PC-3 (cell line): ENCODE measurements at regions not wholly inside any gene's neighbourhood (a gene's known extent, or its start where the extent isn't known, plus 50 kb on each side); places are given as distances from the start of the nearest gene placed in this dataset.

Source experiments
- ATAC-seq: fragments of 200-7000 bp; cut with Tn5 transposase; 2 replicates; pipeline ENCODE4 v1.9.1; 2020; ENCODE audit warnings: mild to moderate bottlenecking, moderate library complexity
- BruUV-seq: library from RNA; stranded (reverse); fragments of 400-500 nt; replicated peaks from 2 replicates; lab custom pipeline; 2021; lab: Mats Ljungman, UMichigan
- CTCF ChIA-PET: fragments of 300-600 bp; sonication (Branson Sonifier 250); formaldehyde crosslinking; loops from one replicate; lab custom pipeline; 2022; ENCODE audit warnings: antibody characterized with exemption; lab: Charles Lee
- POLR2A ChIA-PET: fragments of 300-600 bp; sonication (Branson Sonifier 250); formaldehyde crosslinking; loops from one replicate; lab custom pipeline; 2022; ENCODE audit warnings: antibody characterized with exemption; ENCODE audit not compliant: unreplicated experiment; lab: Charles Lee
- DNase-seq: peaks from one replicate; pipeline ENCODE4 v3.0.0-alpha.2; 2015
- H2AFZ ChIP-seq: fragments of 300-600 bp; sonication (generic); 2 replicates; pipeline ENCODE4 v1.6.0; 2016; ENCODE audit warnings: antibody characterized with exemption, low read length
- H3F3A ChIP-seq: fragments of 300-600 bp; sonication (generic); one replicate; pipeline ENCODE4 v1.6.0; 2017; ENCODE audit warnings: antibody characterized with exemption, low read length, control low read depth, mild to moderate bottlenecking; ENCODE audit not compliant: unreplicated experiment
- H3K27ac ChIP-seq: fragments of 300-600 bp; sonication (generic); 2 replicates; pipeline ENCODE4 v1.5.1; 2016; ENCODE audit warnings: mild to moderate bottlenecking, low read length
- H3K27me3 ChIP-seq: fragments of 300-600 bp; sonication (generic); 2 replicates; pipeline ENCODE4 v1.6.1; 2016; ENCODE audit warnings: low read length, mixed read lengths
- H3K36me3 ChIP-seq: fragments of 300-600 bp; sonication (generic); 2 replicates; pipeline ENCODE4 v1.6.1; 2016; ENCODE audit warnings: low read depth, mixed run types, low read length, mixed read lengths
- H3K4me1 ChIP-seq: fragments of 300-600 bp; sonication (generic); 2 replicates; pipeline ENCODE4 v1.5.1; 2016; ENCODE audit warnings: low read length; ENCODE audit not compliant: insufficient read depth
- H3K4me2 ChIP-seq: fragments of 300-600 bp; sonication (generic); 2 replicates; pipeline ENCODE4 v1.6.0; 2016; ENCODE audit warnings: low read length
- H3K4me3 ChIP-seq: fragments of 300-600 bp; sonication (generic); 2 replicates; pipeline ENCODE4 v1.5.1; 2016; ENCODE audit warnings: mild to moderate bottlenecking, low read length, mixed read lengths
- H3K79me2 ChIP-seq: fragments of 300-600 bp; sonication (generic); 2 replicates; pipeline ENCODE4 v1.6.1; 2017; ENCODE audit warnings: low read length, mixed read lengths
- H3K9ac ChIP-seq: fragments of 300-600 bp; sonication (generic); 2 replicates; pipeline ENCODE4 v1.6.0; 2016; ENCODE audit warnings: mild to moderate bottlenecking, low read length
- H3K9me2 ChIP-seq: fragments of 300-600 bp; sonication (generic); replicated peaks from 2 replicates; pipeline ENCODE4 v1.6.1; 2016; ENCODE audit warnings: mixed run types, low read length, mixed read lengths
- H3K9me3 ChIP-seq: fragments of 300-600 bp; sonication (generic); 2 replicates; pipeline ENCODE4 v1.6.1; 2016; ENCODE audit warnings: low read length, mixed read lengths
- H4K20me1 ChIP-seq: fragments of 300-600 bp; sonication (generic); 2 replicates; pipeline ENCODE4 v1.6.1; 2016; ENCODE audit warnings: low read length, mixed read lengths
- EZH2 ChIP-seq: fragments of 300-600 bp; sonication (generic); IDR thresholded peaks from one replicate; pipeline ENCODE4 v1.6.1; 2017; ENCODE audit warnings: antibody characterized with exemption, mild to moderate bottlenecking, low read length; ENCODE audit not compliant: unreplicated experiment
- EZH2phosphoT487 ChIP-seq: fragments of 300-600 bp; sonication (generic); IDR thresholded peaks from 2 replicates; pipeline ENCODE4 v1.6.1; 2018; ENCODE audit warnings: mild to moderate bottlenecking, antibody characterized with exemption, low read length, borderline replicate concordance
- intact Hi-C: fragments of 100-400 bp; cut with micrococcal nuclease; formaldehyde crosslinking; loops from 2 replicates; pipeline ENCODE4 v1.9.0; 2023
- TF ChIP-seq, protein P1 (sequence below): fragments of 300-600 bp; sonication (generic); conservative IDR thresholded peaks from 2 replicates; pipeline ENCODE4 v1.5.1; 2017; ENCODE audit warnings: antibody characterized with exemption, low read depth, mild to moderate bottlenecking, low read length

DNA sequence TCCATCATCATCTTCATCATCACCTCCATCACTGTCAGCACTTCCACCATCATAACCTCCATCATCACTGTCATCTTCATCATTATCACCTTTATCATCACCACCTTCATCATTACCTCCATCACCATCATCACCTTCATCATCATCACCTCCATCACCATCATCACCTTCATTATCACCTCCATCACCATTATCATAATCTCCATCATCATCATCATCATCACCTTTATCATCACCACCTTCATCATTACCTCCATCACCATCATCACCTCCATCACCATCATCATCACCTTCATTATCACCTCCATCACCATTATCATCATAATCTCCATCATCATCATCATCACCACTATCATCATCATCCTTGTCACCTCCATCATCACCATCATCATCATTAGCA, 309.7 kb downstream of the HAPSTR1 start:
- Histone ChIP-seq H3K4me3 (no peak overlapping the region), H3K27ac (no peak overlapping the region), H3K4me2 (no peak overlapping the region), H3K4me1 (no peaks in the 10 kb centered on the region), H3K9ac (no peak overlapping the region), H3K79me2 (no peaks in the 10 kb centered on the region), H3K9me2 (no peaks in the 10 kb centered on the region), H3K9me3 (no peaks in the 10 kb centered on the region), H3F3A (no peaks in the 10 kb centered on the region), H2AFZ (no peak overlapping the region), H3K36me3 (no peaks in the 10 kb centered on the region), H4K20me1 (no peaks in the 10 kb centered on the region), H3K27me3 (no peaks in the 10 kb centered on the region)
- DNase-seq (no peak), ATAC-seq (no peak)
- BruUV-seq: no TSS peak
- TF ChIP-seq, protein P1, sequence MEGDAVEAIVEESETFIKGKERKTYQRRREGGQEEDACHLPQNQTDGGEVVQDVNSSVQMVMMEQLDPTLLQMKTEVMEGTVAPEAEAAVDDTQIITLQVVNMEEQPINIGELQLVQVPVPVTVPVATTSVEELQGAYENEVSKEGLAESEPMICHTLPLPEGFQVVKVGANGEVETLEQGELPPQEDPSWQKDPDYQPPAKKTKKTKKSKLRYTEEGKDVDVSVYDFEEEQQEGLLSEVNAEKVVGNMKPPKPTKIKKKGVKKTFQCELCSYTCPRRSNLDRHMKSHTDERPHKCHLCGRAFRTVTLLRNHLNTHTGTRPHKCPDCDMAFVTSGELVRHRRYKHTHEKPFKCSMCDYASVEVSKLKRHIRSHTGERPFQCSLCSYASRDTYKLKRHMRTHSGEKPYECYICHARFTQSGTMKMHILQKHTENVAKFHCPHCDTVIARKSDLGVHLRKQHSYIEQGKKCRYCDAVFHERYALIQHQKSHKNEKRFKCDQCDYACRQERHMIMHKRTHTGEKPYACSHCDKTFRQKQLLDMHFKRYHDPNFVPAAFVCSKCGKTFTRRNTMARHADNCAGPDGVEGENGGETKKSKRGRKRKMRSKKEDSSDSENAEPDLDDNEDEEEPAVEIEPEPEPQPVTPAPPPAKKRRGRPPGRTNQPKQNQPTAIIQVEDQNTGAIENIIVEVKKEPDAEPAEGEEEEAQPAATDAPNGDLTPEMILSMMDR: no peak
- no peak for TF ChIP-seq EZH2phosphoT487
- no peak for TF ChIP-seq EZH2
- POLR2A ChIA-PET: no interaction called here
- CTCF ChIA-PET: no interaction called here
- intact Hi-C loops: no loop called here

DNA sequence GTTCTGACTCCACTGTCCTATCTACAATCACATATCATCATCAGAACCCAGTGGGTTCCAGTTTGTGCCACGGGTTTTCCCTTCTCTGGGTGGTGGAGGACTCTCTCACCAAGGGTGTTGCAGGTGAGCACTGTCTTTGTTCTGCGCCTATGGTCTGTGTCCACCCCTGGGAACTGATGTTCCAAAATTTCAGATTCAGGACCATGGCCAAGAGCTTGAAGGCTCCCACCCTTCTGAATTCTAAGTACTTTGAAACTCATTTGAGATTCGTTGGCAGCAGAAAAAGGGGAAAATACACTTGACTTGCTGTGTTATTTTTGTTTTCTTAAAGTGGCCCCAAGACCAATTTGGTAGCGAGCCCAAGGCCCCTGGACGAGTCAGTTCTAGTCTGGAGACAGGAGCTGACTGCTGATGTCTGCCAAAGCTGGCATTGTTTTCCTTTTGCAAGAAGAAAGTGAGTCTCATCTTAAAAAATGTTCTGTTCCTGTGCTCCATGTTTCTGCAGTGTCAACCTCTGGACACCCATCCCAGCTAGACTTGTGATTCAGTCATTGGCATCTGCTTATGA, 310.9 kb downstream of the HAPSTR1 start:
- CTCF ChIA-PET: no interaction called here
- Histone ChIP-seq H4K20me1 (no peaks in the 10 kb centered on the region), H3F3A (no peaks in the 10 kb centered on the region), H3K9me3 (no peaks in the 10 kb centered on the region), H3K9ac (no peak overlapping the region), H3K4me3 (no peak overlapping the region), H3K4me2 (no peak overlapping the region), H3K9me2 (no peaks in the 10 kb centered on the region), H3K27me3 (no peaks in the 10 kb centered on the region), H3K27ac (no peak overlapping the region), H2AFZ (no peak overlapping the region), H3K36me3 (no peaks in the 10 kb centered on the region), H3K4me1 (no peaks in the 10 kb centered on the region), H3K79me2 (no peaks in the 10 kb centered on the region)
- no peak for TF ChIP-seq EZH2phosphoT487
- no peak for TF ChIP-seq EZH2
- TF ChIP-seq, protein P1: no peak
- no TSS peak for BruUV-seq
- ATAC-seq (no peak), DNase-seq (no peak)
- POLR2A ChIA-PET: no interaction called here
- intact Hi-C loops: no loop called here

DNA sequence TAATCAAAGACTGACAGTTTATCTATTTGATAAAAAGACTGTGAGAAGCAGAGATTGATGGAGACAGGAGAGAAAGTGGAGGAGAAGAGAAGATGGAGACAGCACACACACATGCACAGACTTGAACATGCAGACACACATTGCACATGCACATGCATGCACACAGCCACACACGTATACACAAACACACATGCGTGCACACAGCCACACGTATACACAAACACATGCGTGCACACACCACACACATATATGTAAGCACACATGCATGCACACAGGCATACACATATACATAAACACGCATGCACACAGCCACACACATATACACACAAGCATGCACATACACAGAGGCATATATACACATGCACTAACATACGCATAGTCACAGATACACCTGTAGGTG, 313.4 kb downstream of the HAPSTR1 start:
- Histone ChIP-seq H3K9me2 (no peaks in the 10 kb centered on the region), H3K79me2 (no peaks in the 10 kb centered on the region), H4K20me1 (no peaks in the 10 kb centered on the region), H2AFZ (no peak overlapping the region), H3K4me1 (no peaks in the 10 kb centered on the region), H3F3A (no peaks in the 10 kb centered on the region), H3K9ac (no peak overlapping the region), H3K4me3 (no peak overlapping the region), H3K27me3 (peaks cover 8% of the 10 kb centered on the region; the same call in 1 of the 2 replicates), H3K9me3 (no peaks in the 10 kb centered on the region), H3K36me3 (no peaks in the 10 kb centered on the region), H3K4me2 (no peak overlapping the region), H3K27ac (no peak overlapping the region)
- ChIA-PET CTCF (no interaction called here), POLR2A (no interaction called here)
- intact Hi-C loops: no loop called here
- DNase-seq (no peak), ATAC-seq (no peak)
- TF ChIP-seq EZH2phosphoT487 (no peak), EZH2 (no peak)
- TF ChIP-seq, protein P1: no peak
- no TSS peak for BruUV-seq
